ENCODE measurements at regions not wholly inside any gene's neighbourhood (a gene's known extent, or its start where the extent isn't known, plus 50 kb on each side); places are given as distances from the start of the nearest gene placed in this dataset.

DNA sequence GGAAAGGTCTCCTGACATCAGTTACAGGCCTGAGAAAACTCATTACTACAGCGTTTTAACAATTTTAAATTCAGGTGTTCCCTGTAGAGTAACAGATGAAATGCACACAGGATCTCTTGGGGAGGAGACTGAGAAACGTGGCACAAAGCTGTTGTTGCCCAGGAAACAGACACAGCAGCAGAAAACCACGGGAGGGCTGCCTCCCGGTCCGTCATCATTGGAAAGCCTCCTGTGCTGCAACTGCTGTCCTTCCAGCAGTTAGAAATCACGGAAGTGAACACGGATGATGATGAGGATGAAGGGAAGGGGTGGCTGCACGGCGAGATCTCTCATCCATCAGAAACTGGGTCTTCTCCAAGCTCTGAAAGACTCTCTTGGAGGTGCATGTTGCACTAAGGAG lies 94.6 kb upstream of the RNF32 start:
- FAIRE-seq (no peak), DNase-seq (ENCODE audit: low read depth, low spot score) (no peak)
- Histone ChIP-seq H3K4me3 (replicated peaks in 1 of 3; ENCODE audit: insufficient read depth in 1 of 3, low read depth in 1 of 3, low read length in 3 of 3) (no peak overlapping the region), H3K9me3 (replicated peaks; ENCODE audit: control insufficient read depth, insufficient read depth, low read length) (no peaks in the 10 kb centered on the region), H3K27ac (ENCODE audit: insufficient read depth, low read depth, low read length) (no peak overlapping the region), H3K4me1 (ENCODE audit: control insufficient read depth, extremely low read depth, insufficient read depth, low read length) (no peaks in the 10 kb centered on the region), H2AFZ (ENCODE audit: low read depth, low read length) (no peak overlapping the region), H3K9ac (replicated peaks; ENCODE audit: extremely low read depth, insufficient read depth, low read length) (no peak overlapping the region), H3K79me2 (ENCODE audit: control insufficient read depth, insufficient read depth, low read length) (no peaks in the 10 kb centered on the region), H3K9me1 (replicated peaks; ENCODE audit: control insufficient read depth, extremely low read depth, insufficient read depth, low read length) (no peaks in the 10 kb centered on the region), H4K20me1 (replicated peaks; ENCODE audit: control insufficient read depth, extremely low read depth, insufficient read depth, low read length) (no peaks in the 10 kb centered on the region), H3K27me3 (ENCODE audit: control insufficient read depth in 2 of 2, insufficient read depth in 2 of 2, low read length in 2 of 2) (no peaks in the 10 kb centered on the region), H3K36me3 (ENCODE audit: control insufficient read depth in 2 of 2, extremely low read depth in 1 of 2, insufficient read depth in 2 of 2, low read length in 2 of 2) (no peaks in the 10 kb centered on the region), H3K4me2 (ENCODE audit: insufficient read depth, low read length) (no peak overlapping the region)
- ChIA-PET POLR2A (no interaction called here), CTCF (no interaction called here)
- BruUV-seq (replicated peaks), result no TSS peak
- intact Hi-C loops (cut with micrococcal nuclease) (no loop called here), dilution Hi-C loops (cut with MboI; ENCODE audit: extremely low pct_ligation_motif_present, low sequenced_read_pairs) (no loop called here)
- TF ChIP-seq, protein P1, sequence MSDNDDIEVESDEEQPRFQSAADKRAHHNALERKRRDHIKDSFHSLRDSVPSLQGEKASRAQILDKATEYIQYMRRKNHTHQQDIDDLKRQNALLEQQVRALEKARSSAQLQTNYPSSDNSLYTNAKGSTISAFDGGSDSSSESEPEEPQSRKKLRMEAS (IDR thresholded peaks at IDR 0.05; ENCODE audit: insufficient read depth, insufficient read length), result no peak
- TF ChIP-seq FOS (IDR thresholded peaks at IDR 0.05; ENCODE audit: borderline replicate concordance, insufficient read depth, low read length) (no peak), POLR2AphosphoS5 (IDR thresholded peaks at IDR 0.05; ENCODE audit: insufficient read depth, low read depth, low read length) (no peak)

- no TSS peak for BruUV-seq (replicated peaks)
- no peak for DNase-seq (ENCODE audit: low read depth, low spot score)
- dilution Hi-C loops (cut with MboI; ENCODE audit: extremely low pct_ligation_motif_present, low sequenced_read_pairs), result no loop called here
- Histone ChIP-seq H4K20me1 (replicated peaks; ENCODE audit: control insufficient read depth, extremely low read depth, insufficient read depth, low read length) (no peaks in the 10 kb centered on the region), H3K27me3 (ENCODE audit: control insufficient read depth in 2 of 2, insufficient read depth in 2 of 2, low read length in 2 of 2) (no peaks in the 10 kb centered on the region), H3K9me1 (replicated peaks; ENCODE audit: control insufficient read depth, extremely low read depth, insufficient read depth, low read length) (no peaks in the 10 kb centered on the region), H3K79me2 (ENCODE audit: control insufficient read depth, insufficient read depth, low read length) (no peaks in the 10 kb centered on the region), H3K9ac (replicated peaks; ENCODE audit: extremely low read depth, insufficient read depth, low read length) (no peak overlapping the region), H3K4me1 (ENCODE audit: control insufficient read depth, extremely low read depth, insufficient read depth, low read length) (no peaks in the 10 kb centered on the region), H3K4me3 (replicated peaks in 1 of 3; ENCODE audit: insufficient read depth in 1 of 3, low read depth in 1 of 3, low read length in 3 of 3) (no peak overlapping the region), H2AFZ (ENCODE audit: low read depth, low read length) (no peak overlapping the region), H3K27ac (ENCODE audit: insufficient read depth, low read depth, low read length) (no peak overlapping the region), H3K4me2 (ENCODE audit: insufficient read depth, low read length) (no peak overlapping the region), H3K36me3 (ENCODE audit: control insufficient read depth in 2 of 2, extremely low read depth in 1 of 2, insufficient read depth in 2 of 2, low read length in 2 of 2) (no peaks in the 10 kb centered on the region), H3K9me3 (replicated peaks; ENCODE audit: control insufficient read depth, insufficient read depth, low read length) (no peaks in the 10 kb centered on the region)
- ChIA-PET CTCF (no interaction called here), POLR2A (no interaction called here)
- no peak for TF ChIP-seq FOS (IDR thresholded peaks at IDR 0.05; ENCODE audit: borderline replicate concordance, insufficient read depth, low read length)
- TF ChIP-seq, protein P1 (IDR thresholded peaks at IDR 0.05; ENCODE audit: insufficient read depth, insufficient read length), result no peak
- TF ChIP-seq JUN (IDR thresholded peaks at IDR 0.05; ENCODE audit: borderline replicate concordance, insufficient read depth, insufficient read length, low read depth), result no peak
- TF ChIP-seq POLR2AphosphoS5 (IDR thresholded peaks at IDR 0.05; ENCODE audit: insufficient read depth, low read depth, low read length), result no peak
- no peak for FAIRE-seq
- intact Hi-C loops (cut with micrococcal nuclease), result no loop called here
Observed at GRCh38 chr7:156544919-156545715, 95.5 kb upstream of the RNF32 start.
